H1 (cell line): ENCODE measurements at regions not wholly inside any gene's neighbourhood (a gene's known extent, or its start where the extent isn't known, plus 50 kb on each side); places are given as distances from the start of the nearest gene placed in this dataset.

Experiments
- ATF2 ChIP-seq: IDR thresholded peaks from 2 replicates; pipeline ENCODE4 v1.6.1; 2012; ENCODE audit warnings: low read length, inconsistent platforms
- HDAC2 ChIP-seq, 2 experiments: fragments of 300-600 bp in 1 of 2; sonication (generic) in 1 of 2; IDR thresholded peaks; 2 replicates each; pipeline ENCODE4 v1.6.1; 2011 to 2012; ENCODE audit warnings: low read depth in 2 of 2, low read length in 2 of 2, mild to moderate bottlenecking in 2 of 2, moderate library complexity in 2 of 2, borderline replicate concordance in 1 of 2, inconsistent platforms in 1 of 2
- JUND ChIP-seq: IDR thresholded peaks from 2 replicates; pipeline ENCODE4 v1.6.1; 2011; ENCODE audit warnings: mild to moderate bottlenecking, improper control_type of control experiment, low read length
- POU5F1 ChIP-seq: IDR thresholded peaks from 2 replicates; pipeline ENCODE4 v1.6.1; 2011; ENCODE audit warnings: low read depth, mild to moderate bottlenecking, low read length, moderate library complexity
- RBBP5 ChIP-seq: IDR thresholded peaks from 2 replicates; pipeline ENCODE4 v1.7.1; 2012; ENCODE audit warnings: low read depth, mild to moderate bottlenecking, inconsistent platforms, low read length, moderate library complexity, borderline replicate concordance
- SIX5 ChIP-seq: IDR thresholded peaks from 2 replicates; pipeline ENCODE4 v1.6.1; 2011; ENCODE audit warnings: mild to moderate bottlenecking, low read depth, low read length

- no peak for TF ChIP-seq POU5F1
- TF ChIP-seq SIX5 = no peak
- no peak for TF ChIP-seq ATF2
- no peak for TF ChIP-seq RBBP5
- TF ChIP-seq JUND = no peak
- no peak for TF ChIP-seq HDAC2 (IDR thresholded peaks at IDR 0.05; ENCODE audit: borderline replicate concordance in 1 of 2, low read depth in 2 of 2, low read length in 2 of 2)
Observed at GRCh38 chr11:116647305-116648080, 125.3 kb downstream of the BUD13 start (continued).
